GM12878 (cell line): ENCODE measurements at regions not wholly inside any gene's neighbourhood (a gene's known extent, or its start where the extent isn't known, plus 50 kb on each side); places are given as distances from the start of the nearest gene placed in this dataset.

Source experiments
- ASH2L ChIP-seq: fragments of 300-600, 200-600 bp; sonication (generic); IDR thresholded peaks from 2 replicates; pipeline ENCODE4 v1.6.1; 2017; ENCODE audit warnings: low read depth, mild to moderate bottlenecking, borderline replicate concordance
- BHLHE40 ChIP-seq, 2 experiments: fragments of 450-650 bp in 1 of 2; IDR thresholded peaks; 2 replicates each; pipeline ENCODE4 v1.6.1; 2011 to 2017; ENCODE audit warnings: low read depth in 2 of 2, borderline replicate concordance in 1 of 2, improper control_type of control experiment in 1 of 2, low read length in 1 of 2, mild to moderate bottlenecking in 1 of 2
- BRCA1 ChIP-seq: IDR thresholded peaks from 2 replicates; pipeline ENCODE4 v1.6.1; 2011; ENCODE audit warnings: low read depth, low read length, improper control_type of control experiment
- CEBPZ ChIP-seq: fragments of 150-350 bp; IDR thresholded peaks from 2 replicates; pipeline ENCODE4 v1.6.1; 2016; ENCODE audit warnings: low read depth, low read length
- CHD4 ChIP-seq: fragments of 200-600 bp; sonication (generic); IDR thresholded peaks from 2 replicates; pipeline ENCODE4 v1.6.1; 2016; ENCODE audit warnings: mild to moderate bottlenecking
- HDAC2 ChIP-seq: fragments of 200-600 bp; sonication (generic); IDR thresholded peaks from 2 replicates; pipeline ENCODE4 v1.6.1; 2017
- HSF1 ChIP-seq: fragments of 150-350 bp; IDR thresholded peaks from 2 replicates; pipeline ENCODE4 v1.6.1; 2014; ENCODE audit warnings: mild to moderate bottlenecking, low read depth, low read length
- KDM1A ChIP-seq: fragments of 200-600 bp; sonication (generic); IDR thresholded peaks from 2 replicates; pipeline ENCODE4 v1.6.1; 2016; ENCODE audit warnings: borderline replicate concordance
- MTA3 ChIP-seq: IDR thresholded peaks from 2 replicates; pipeline ENCODE4 v1.6.1; 2012; ENCODE audit warnings: low read length, inconsistent platforms, borderline replicate concordance
- NRF1 ChIP-seq: conservative IDR thresholded peaks from 2 replicates; pipeline ENCODE4 v1.6.1; 2011; ENCODE audit warnings: mild to moderate bottlenecking, low read depth, low read length, improper control_type of control experiment
- POLR2A ChIP-seq: IDR thresholded peaks from 2 replicates; pipeline ENCODE4 v1.6.1; 2011; ENCODE audit warnings: low read depth, mild to moderate bottlenecking, low read length
- POLR2AphosphoS5 ChIP-seq: IDR thresholded peaks from 2 replicates; pipeline ENCODE4 v1.6.1; 2011; ENCODE audit warnings: mild to moderate bottlenecking, low read length, inconsistent platforms
- RAD51 ChIP-seq: fragments of 450-650 bp; IDR thresholded peaks from 2 replicates; pipeline ENCODE4 v1.6.1; 2016; ENCODE audit warnings: moderate library complexity, mild to moderate bottlenecking, inconsistent platforms
- RB1 ChIP-seq: fragments of 450-650 bp; formaldehyde crosslinking; IDR thresholded peaks from 2 replicates; pipeline ENCODE4 v1.6.1; 2017; ENCODE audit warnings: mild to moderate bottlenecking, borderline replicate concordance
- SIX5 ChIP-seq: IDR thresholded peaks from 2 replicates; pipeline ENCODE4 v1.6.1; 2011; ENCODE audit warnings: mild to moderate bottlenecking, low read depth, low read length, moderate library complexity; ENCODE audit not compliant: severe bottlenecking
- SMAD1 ChIP-seq: fragments of 450-650 bp; IDR thresholded peaks from 2 replicates; pipeline ENCODE4 v1.6.1; 2018; ENCODE audit warnings: mild to moderate bottlenecking, low read depth; ENCODE audit not compliant: partially characterized antibody
- SPI1 ChIP-seq: IDR thresholded peaks from 2 replicates; pipeline ENCODE4 v1.6.1; 2011; ENCODE audit warnings: low read depth, mild to moderate bottlenecking, low read length, moderate library complexity, borderline replicate concordance; ENCODE audit not compliant: insufficient read depth
- STAT1 ChIP-seq: fragments of 450-650 bp; conservative IDR thresholded peaks from 2 replicates; pipeline ENCODE4 v1.6.1; 2014; ENCODE audit warnings: antibody characterized with exemption, mild to moderate bottlenecking
- TCF3 ChIP-seq: IDR thresholded peaks from 2 replicates; pipeline ENCODE4 v1.6.1; 2012; ENCODE audit warnings: low read depth, mild to moderate bottlenecking, low read length, borderline replicate concordance; ENCODE audit not compliant: insufficient read depth
- TCF7 ChIP-seq: IDR thresholded peaks from 2 replicates; pipeline ENCODE4 v1.6.1; 2014; ENCODE audit warnings: antibody characterized with exemption, borderline replicate concordance
- YBX1 ChIP-seq: fragments of 450-650 bp; IDR thresholded peaks from 2 replicates; pipeline ENCODE4 v1.6.1; 2016; ENCODE audit warnings: antibody characterized with exemption
- ZBTB40 ChIP-seq: fragments of 450-650 bp; IDR thresholded peaks from 2 replicates; pipeline ENCODE4 v1.6.1; 2016; ENCODE audit warnings: mild to moderate bottlenecking, moderate library complexity, borderline replicate concordance
- ZNF207 ChIP-seq: fragments of 450-650 bp; IDR thresholded peaks from 2 replicates; pipeline ENCODE4 v1.6.1; 2014; ENCODE audit warnings: antibody characterized with exemption, mild to moderate bottlenecking, borderline replicate concordance

- TF ChIP-seq BHLHE40 (IDR thresholded peaks at IDR 0.05; ENCODE audit: borderline replicate concordance in 1 of 2, low read depth in 2 of 2, low read length in 1 of 2) = peak in 1 of 2 experiments; percentile 37; a peak in 3 of 4 replicates
- no peak for TF ChIP-seq ZBTB40
- no peak for TF ChIP-seq CHD4
- no peak for TF ChIP-seq POLR2AphosphoS5
- no peak for TF ChIP-seq NRF1
- no peak for TF ChIP-seq STAT1
- TF ChIP-seq CEBPZ = no peak
- no peak for TF ChIP-seq ASH2L
- TF ChIP-seq POLR2A = no peak
- TF ChIP-seq TCF7 = no peak; the same call in 1 of the 2 replicates
- peak; percentile 81 for TF ChIP-seq SPI1
- TF ChIP-seq MTA3 = no peak
- no peak for TF ChIP-seq SIX5
- TF ChIP-seq RB1 = no peak
- no peak for TF ChIP-seq YBX1
- TF ChIP-seq BRCA1 = no peak
- TF ChIP-seq TCF3 = 0 out of 2 replicates have a peak, but pooled peaks have one; percentile 61
- no peak for TF ChIP-seq SMAD1
- no peak for TF ChIP-seq RAD51
- no peak for TF ChIP-seq KDM1A
- no peak for TF ChIP-seq HSF1
- TF ChIP-seq ZNF207 = no peak
- no peak for TF ChIP-seq HDAC2
These were observed 61.1 kb upstream of the CD44 start (continued) for GRCh38 chr11:35077709-35078469.
